ENCODE measurements at regions not wholly inside any gene's neighbourhood (a gene's known extent, or its start where the extent isn't known, plus 50 kb on each side); places are given as distances from the start of the nearest gene placed in this dataset.

GRCh38 chr3:159757341-159758060 lies 231.1 kb upstream of the IL12A start:
- H3F3A ChIP-seq (ENCODE audit: insufficient read depth, low read length): no peaks in the 10 kb centered on the region
- H2AFZ ChIP-seq (ENCODE audit: low read length): no peak overlapping the region
- H3K9me2 ChIP-seq (replicated peaks; ENCODE audit: insufficient read depth, low read length): no peaks in the 10 kb centered on the region
- no peak for TF ChIP-seq EZH2phosphoT487 (IDR thresholded peaks at IDR 0.05; ENCODE audit: low read length)
- TF ChIP-seq EZH2 (optimal IDR thresholded peaks at IDR 0.05; ENCODE audit: low read depth, low read length): no peak
- TF ChIP-seq CTCF (IDR thresholded peaks at IDR 0.05; ENCODE audit: low read length): no peak
- H3K4me1 ChIP-seq (ENCODE audit: low read length): no peaks in the 10 kb centered on the region
- no peak overlapping the region for H3K4me2 ChIP-seq (ENCODE audit: low read depth, low read length)
- H3K27ac ChIP-seq (ENCODE audit: low read length): no peak overlapping the region
- no peaks in the 10 kb centered on the region for H3K9me3 ChIP-seq (replicated peaks; ENCODE audit: insufficient read depth, low read length)
- no peaks in the 10 kb centered on the region for H4K20me1 ChIP-seq (ENCODE audit: insufficient read depth, low read length)
- 0 out of 2 replicates have a peak, but pooled peaks cover 3% of the 10 kb centered on the region for H3K27me3 ChIP-seq (replicated peaks; ENCODE audit: insufficient read depth, low read length)
- H3K79me2 ChIP-seq (ENCODE audit: low read length): no peaks in the 10 kb centered on the region
- DNase-seq: no peak
- H3K36me3 ChIP-seq (replicated peaks; ENCODE audit: insufficient read depth, low read length): no peaks in the 10 kb centered on the region
- no peak overlapping the region for H3K9ac ChIP-seq (ENCODE audit: low read length)
- no peak overlapping the region for H3K4me3 ChIP-seq (ENCODE audit: low read length)

- no peak overlapping the region for H3K27ac ChIP-seq (ENCODE audit: low read length)
- H3K4me2 ChIP-seq (ENCODE audit: low read depth, low read length): no peak overlapping the region
- no peak for TF ChIP-seq EZH2 (optimal IDR thresholded peaks at IDR 0.05; ENCODE audit: low read depth, low read length)
- TF ChIP-seq EZH2phosphoT487 (IDR thresholded peaks at IDR 0.05; ENCODE audit: low read length): no peak
- no peak for TF ChIP-seq CTCF (IDR thresholded peaks at IDR 0.05; ENCODE audit: low read length)
- DNase-seq: no peak
- H2AFZ ChIP-seq (ENCODE audit: low read length): no peak overlapping the region
- H3F3A ChIP-seq (ENCODE audit: insufficient read depth, low read length): no peaks in the 10 kb centered on the region
- no peak overlapping the region for H3K9ac ChIP-seq (ENCODE audit: low read length)
- no peaks in the 10 kb centered on the region for H3K9me3 ChIP-seq (replicated peaks; ENCODE audit: insufficient read depth, low read length)
- H3K79me2 ChIP-seq (ENCODE audit: low read length): no peaks in the 10 kb centered on the region
- H3K9me2 ChIP-seq (replicated peaks; ENCODE audit: insufficient read depth, low read length): no peaks in the 10 kb centered on the region
- H3K4me3 ChIP-seq (ENCODE audit: low read length): no peak overlapping the region
- H3K27me3 ChIP-seq (replicated peaks; ENCODE audit: insufficient read depth, low read length): peaks cover 16% of the 10 kb centered on the region
- no peaks in the 10 kb centered on the region for H3K36me3 ChIP-seq (replicated peaks; ENCODE audit: insufficient read depth, low read length)
- H4K20me1 ChIP-seq (ENCODE audit: insufficient read depth, low read length): no peaks in the 10 kb centered on the region
- H3K4me1 ChIP-seq (ENCODE audit: low read length): no peaks in the 10 kb centered on the region
Measured at GRCh38 chr3:159760046-159760445, 228.6 kb upstream of the IL12A start.

- no peak overlapping the region for H3K9ac ChIP-seq (ENCODE audit: low read length)
- no peak for DNase-seq
Measured at GRCh38 chr3:159761369-159761768, 227.3 kb upstream of the IL12A start.

More at GRCh38 chr3:159761369-159761768, 227.3 kb upstream of the IL12A start:
- Histone ChIP-seq H3K4me3 (ENCODE audit: low read length) (no peak overlapping the region), H3K36me3 (replicated peaks; ENCODE audit: insufficient read depth, low read length) (no peaks in the 10 kb centered on the region), H3K4me1 (ENCODE audit: low read length) (no peaks in the 10 kb centered on the region), H4K20me1 (ENCODE audit: insufficient read depth, low read length) (no peaks in the 10 kb centered on the region), H3K27ac (ENCODE audit: low read length) (no peak overlapping the region), H3K79me2 (ENCODE audit: low read length) (no peaks in the 10 kb centered on the region), H3K9me2 (replicated peaks; ENCODE audit: insufficient read depth, low read length) (no peaks in the 10 kb centered on the region), H3F3A (ENCODE audit: insufficient read depth, low read length) (no peaks in the 10 kb centered on the region), H3K4me2 (ENCODE audit: low read depth, low read length) (no peak overlapping the region), H3K9me3 (replicated peaks; ENCODE audit: insufficient read depth, low read length) (no peaks in the 10 kb centered on the region), H2AFZ (ENCODE audit: low read length) (no peak overlapping the region), H3K27me3 (replicated peaks; ENCODE audit: insufficient read depth, low read length) (peaks cover 29% of the 10 kb centered on the region)
- TF ChIP-seq EZH2 (optimal IDR thresholded peaks at IDR 0.05; ENCODE audit: low read depth, low read length) (no peak), CTCF (IDR thresholded peaks at IDR 0.05; ENCODE audit: low read length) (no peak), EZH2phosphoT487 (IDR thresholded peaks at IDR 0.05; ENCODE audit: low read length) (no peak)

Measured in MM.1S (cell line).